GM12864 (cell line): ENCODE measurements at regions not wholly inside any gene's neighbourhood (a gene's known extent, or its start where the extent isn't known, plus 50 kb on each side); places are given as distances from the start of the nearest gene placed in this dataset.

ENCODE experiments used
- DNase-seq: peaks from one replicate; pipeline ENCODE4 v3.0.0-alpha.2; 2011; ENCODE audit warnings: low read depth
- H3K4me3 ChIP-seq: 2 replicates; pipeline ENCODE4 v1.5.1; 2011; ENCODE audit warnings: mild to moderate bottlenecking, low read depth, low read length, control low read depth
- CTCF ChIP-seq: IDR thresholded peaks from 2 replicates; pipeline ENCODE4 v1.5.1; 2011; ENCODE audit warnings: low read depth, mild to moderate bottlenecking, moderate library complexity, low read length, control low read depth, inconsistent platforms; ENCODE audit errors: missing control alignments

GRCh38 chr21:35764077-35764476 lies 296.2 kb downstream of the SETD4 start:
- no peak for TF ChIP-seq CTCF
- H3K4me3 ChIP-seq = no peak overlapping the region
- no peak for DNase-seq

GRCh38 chr21:35754583-35754982 lies 305.7 kb downstream of the SETD4 start:
- TF ChIP-seq CTCF = no peak
- no peak overlapping the region for H3K4me3 ChIP-seq
- no peak for DNase-seq

DNA sequence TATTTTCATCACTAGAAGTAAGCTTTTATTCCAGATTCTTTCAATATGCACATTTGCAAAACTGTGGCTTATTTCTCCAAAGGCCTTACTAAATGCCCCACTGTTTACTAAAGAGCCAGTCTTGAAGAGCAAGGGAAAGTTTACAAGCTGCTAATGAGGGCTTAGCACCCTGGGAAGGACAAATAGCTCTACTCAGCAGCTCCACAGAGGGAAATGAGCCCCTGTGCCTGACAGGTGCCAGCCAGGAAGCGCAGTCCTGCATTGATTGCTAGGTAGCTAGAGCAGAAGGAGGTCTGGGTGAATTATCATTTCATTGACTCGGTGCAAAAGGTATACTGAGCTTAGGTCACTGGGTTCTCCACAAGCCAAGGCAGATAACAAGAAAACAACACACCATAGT lies 307.0 kb downstream of the SETD4 start:
- TF ChIP-seq CTCF = no peak
- no peak for DNase-seq
- H3K4me3 ChIP-seq = no peak overlapping the region

- TF ChIP-seq CTCF = no peak
- no peak for DNase-seq
- H3K4me3 ChIP-seq = no peak overlapping the region
These were observed 309.2 kb downstream of the SETD4 start for GRCh38 chr21:35751171-35751570.

GRCh38 chr21:35749904-35750303 lies 310.4 kb downstream of the SETD4 start:
- H3K4me3 ChIP-seq = no peak overlapping the region
- no peak for DNase-seq
- TF ChIP-seq CTCF = no peak

DNA sequence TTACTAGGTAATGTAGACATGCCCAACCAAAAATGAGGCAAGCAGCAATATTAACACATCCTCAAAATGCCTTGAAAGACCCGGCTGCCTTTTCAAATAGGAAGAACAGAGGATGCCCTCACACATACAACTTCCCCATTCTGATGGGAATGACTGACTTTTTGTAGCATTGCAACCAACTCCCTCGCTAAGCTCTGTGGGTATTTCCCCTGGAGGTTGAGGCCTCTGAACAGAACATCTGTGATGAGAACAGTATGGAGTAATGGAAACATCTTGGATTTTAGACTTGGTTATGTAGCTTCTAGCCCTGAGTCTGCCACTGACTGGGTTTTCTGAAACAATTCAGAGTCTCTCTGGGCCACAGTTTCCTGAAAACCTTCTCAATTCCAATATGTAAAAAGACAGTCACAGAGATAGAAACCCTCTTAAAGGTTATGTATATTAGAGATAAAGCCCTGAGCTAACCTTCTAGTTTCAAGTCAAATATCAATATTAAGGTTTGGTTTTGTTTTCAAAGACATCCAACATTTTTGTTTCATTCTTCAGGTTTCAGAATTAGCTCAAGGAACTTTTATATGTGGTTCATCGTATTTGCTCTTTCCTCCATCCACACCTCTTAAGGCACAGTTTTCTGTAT lies 311.5 kb downstream of the SETD4 start:
- no peak for DNase-seq
- TF ChIP-seq CTCF = no peak
- H3K4me3 ChIP-seq = no peak overlapping the region

DNA sequence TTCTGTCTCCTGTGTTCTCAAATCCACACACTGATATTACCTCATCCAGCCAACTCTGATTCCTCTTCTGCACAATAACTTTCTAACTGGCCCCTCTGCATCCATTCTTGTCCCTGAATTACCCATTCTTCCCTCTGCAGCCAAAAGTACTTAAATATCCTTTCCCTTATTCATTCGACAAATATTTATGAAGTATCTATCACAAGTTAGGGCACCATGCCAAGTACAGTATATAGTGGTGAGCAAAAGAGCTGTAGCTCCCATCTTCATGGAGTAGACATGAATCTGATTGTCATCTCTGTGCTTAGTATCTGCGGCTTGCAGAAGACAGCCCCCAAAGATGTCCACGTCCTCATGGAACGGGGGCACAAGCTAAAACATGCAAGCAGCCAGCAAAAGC lies 316.8 kb downstream of the SETD4 start:
- no peak overlapping the region for H3K4me3 ChIP-seq
- no peak for DNase-seq
- TF ChIP-seq CTCF = no peak
